B cell (primary cell): ENCODE measurements at regions not wholly inside any gene's neighbourhood (a gene's known extent, or its start where the extent isn't known, plus 50 kb on each side); places are given as distances from the start of the nearest gene placed in this dataset.

Experiments
- CTCF ChIP-seq: fragments of 200-600 bp; IDR thresholded peaks from one replicate; pipeline ENCODE4 v1.8.0; 2022; ENCODE audit warnings: antibody characterized with exemption, mild to moderate bottlenecking
- EZH2 ChIP-seq: IDR thresholded peaks from 2 replicates; pipeline ENCODE4 v1.6.1; 2012; ENCODE audit warnings: borderline replicate concordance, low read depth, mild to moderate bottlenecking, moderate library complexity, low read length; ENCODE audit not compliant: insufficient read depth, poor library complexity, severe bottlenecking

- TF ChIP-seq CTCF (no peak), EZH2 (no peak)
Measured at GRCh38 chr1:88327391-88328267, 356.4 kb upstream of the PKN2 start.
